Right lobe of liver (tissue), 6 donors: ENCODE measurements at regions not wholly inside any gene's neighbourhood (a gene's known extent, or its start where the extent isn't known, plus 50 kb on each side); places are given as distances from the start of the nearest gene placed in this dataset.

Source experiments
- ATAC-seq, 4 donors: fragments of 200-7000 bp; cut with Tn5 transposase; one replicate each; pipeline ENCODE4 v1.9.1; 2020; ENCODE audit warnings: mild to moderate bottlenecking in 4 of 4, moderate library complexity in 4 of 4
- DNase-seq, 3 donors: peaks; one replicate each; pipeline ENCODE4 v3.0.0-alpha.2; 2020
- H3K27ac ChIP-seq, 3 donors: fragments of 200-600 bp; one replicate each; pipeline ENCODE4 v1.8.0; 2022
- H3K27me3 ChIP-seq, 2 donors: fragments of 200-600 bp; one replicate each; pipeline ENCODE4 v1.8.0; 2022
- H3K36me3 ChIP-seq, 4 donors: fragments of 200-600 bp; sonication (generic) in 1 of 4; one replicate each; pipeline versions ENCODE4 v1.5.1 to v1.8.0; 2017 to 2022; ENCODE audit warnings: control low read depth in 1 of 4
- H3K4me1 ChIP-seq, 4 donors: fragments of 200-600 bp; sonication (generic) in 1 of 4; one replicate each; pipeline versions ENCODE4 v1.5.1 to v1.8.0; 2017 to 2022; ENCODE audit warnings: control low read depth in 1 of 4
- H3K4me3 ChIP-seq, 3 donors: fragments of 200-600 bp; one replicate each; pipeline ENCODE4 v1.8.0; 2022
- H3K9me3 ChIP-seq, 4 donors: fragments of 200-600 bp; sonication (generic) in 1 of 4; one replicate each; pipeline versions ENCODE4 v1.5.1 to v1.8.0; 2017 to 2022; ENCODE audit warnings: control low read depth in 1 of 4
- POLR2A ChIP-seq: fragments of 450-650 bp; IDR thresholded peaks from one replicate; pipeline ENCODE4 v1.6.1; 2017; ENCODE audit warnings: antibody characterized with exemption, mild to moderate bottlenecking
- WGBS: methylation state at CpG from one replicate; pipeline ENCODE4 v1.1.6; 2018; ENCODE audit warnings: low coverage, low lambda C conversion rate; ENCODE audit not compliant: insufficient coverage; ENCODE audit errors: missing lambda C conversion rate; 5-methylcytosine and 5-hydroxymethylcytosine counted together
- intact Hi-C, 2 donors: fragments of 100-400 bp; cut with DNase I; formaldehyde crosslinking; loops; one replicate each; pipeline versions ENCODE4 v1.11.2 to v1.14.1; 2022
- TF ChIP-seq, protein P1 (sequence below), 4 donors: fragments of 200-600 bp in 3 of 4; fragments of 450-650 bp in 1 of 4; IDR thresholded peaks; one replicate each; pipeline versions ENCODE4 v1.5.1 to v1.8.0; 2016 to 2022; ENCODE audit warnings: antibody characterized with exemption in 4 of 4, mild to moderate bottlenecking in 2 of 4
- donor health status: DM: no; HTN: yes; CAD: no.
- donor health status: DM: no; HTN: no; CAD: no.
- donor health status: DM: no; HTN: no; CAD: no.
- donor health status: DM: no; HTN: yes; CAD: no.
- donor health status: DM: no; HTN: yes; CAD: no.

DNA sequence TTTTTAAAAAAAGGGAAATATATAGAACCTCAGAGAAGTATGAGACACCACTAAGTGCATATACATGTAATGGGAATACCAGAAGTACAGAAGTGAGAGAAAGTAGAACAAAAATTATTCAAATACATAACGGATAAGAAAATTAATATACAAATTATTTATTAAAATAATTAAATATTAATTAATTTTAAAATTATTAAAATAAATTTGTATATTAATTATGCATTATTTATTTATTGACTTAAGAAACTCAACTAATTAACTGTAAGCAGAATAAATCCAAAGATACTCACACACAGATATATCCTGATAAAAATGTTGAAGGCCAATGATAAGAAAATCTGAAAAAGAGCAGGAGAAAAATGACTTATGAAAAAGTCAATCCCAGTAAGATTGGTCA, 1333.5 kb upstream of the CELF2 start:
- 33% methylated on average over 1 of the region's 1 CpG for WGBS
- intact Hi-C loops: no loop called here
- no peak for ATAC-seq

DNA sequence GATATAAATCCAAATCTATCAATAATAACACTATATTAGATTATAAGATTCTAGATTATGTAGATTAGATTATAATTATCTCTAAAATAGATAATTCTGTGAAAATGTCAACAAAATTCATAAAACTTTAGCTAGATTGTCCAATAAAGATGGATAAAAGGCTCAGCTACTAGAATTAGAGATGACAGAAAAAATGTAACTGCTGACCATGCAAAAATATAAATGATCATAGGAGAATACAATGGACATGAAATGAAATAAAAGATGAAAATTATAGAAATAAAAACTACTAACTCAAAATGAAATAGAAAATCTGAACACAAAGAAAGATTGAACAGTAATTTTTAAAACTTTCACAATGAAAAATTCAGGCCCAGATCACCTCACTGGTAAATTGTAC, 1332.1 kb upstream of the CELF2 start:
- ATAC-seq: no peak
- no peaks in the 10 kb centered on the region for H3K9me3 ChIP-seq
- DNase-seq: no peak
- no peaks in the 10 kb centered on the region for H3K36me3 ChIP-seq
- H3K4me3 ChIP-seq: no peak overlapping the region
- TF ChIP-seq POLR2A: no peak
- TF ChIP-seq, protein P1, sequence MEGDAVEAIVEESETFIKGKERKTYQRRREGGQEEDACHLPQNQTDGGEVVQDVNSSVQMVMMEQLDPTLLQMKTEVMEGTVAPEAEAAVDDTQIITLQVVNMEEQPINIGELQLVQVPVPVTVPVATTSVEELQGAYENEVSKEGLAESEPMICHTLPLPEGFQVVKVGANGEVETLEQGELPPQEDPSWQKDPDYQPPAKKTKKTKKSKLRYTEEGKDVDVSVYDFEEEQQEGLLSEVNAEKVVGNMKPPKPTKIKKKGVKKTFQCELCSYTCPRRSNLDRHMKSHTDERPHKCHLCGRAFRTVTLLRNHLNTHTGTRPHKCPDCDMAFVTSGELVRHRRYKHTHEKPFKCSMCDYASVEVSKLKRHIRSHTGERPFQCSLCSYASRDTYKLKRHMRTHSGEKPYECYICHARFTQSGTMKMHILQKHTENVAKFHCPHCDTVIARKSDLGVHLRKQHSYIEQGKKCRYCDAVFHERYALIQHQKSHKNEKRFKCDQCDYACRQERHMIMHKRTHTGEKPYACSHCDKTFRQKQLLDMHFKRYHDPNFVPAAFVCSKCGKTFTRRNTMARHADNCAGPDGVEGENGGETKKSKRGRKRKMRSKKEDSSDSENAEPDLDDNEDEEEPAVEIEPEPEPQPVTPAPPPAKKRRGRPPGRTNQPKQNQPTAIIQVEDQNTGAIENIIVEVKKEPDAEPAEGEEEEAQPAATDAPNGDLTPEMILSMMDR (IDR thresholded peaks at IDR 0.05): no peak
- intact Hi-C loops: no loop called here
- H3K4me1 ChIP-seq: no peaks in the 10 kb centered on the region
- H3K27ac ChIP-seq: no peak overlapping the region
- H3K27me3 ChIP-seq: no peaks in the 10 kb centered on the region

More for the DNA sequence above, 1333.5 kb upstream of the CELF2 start:
- TF ChIP-seq POLR2A: no peak
- Histone ChIP-seq H3K27ac (no peak overlapping the region), H3K27me3 (no peaks in the 10 kb centered on the region), H3K36me3 (no peaks in the 10 kb centered on the region), H3K9me3 (no peaks in the 10 kb centered on the region), H3K4me1 (no peaks in the 10 kb centered on the region), H3K4me3 (no peak overlapping the region)
- DNase-seq: no peak

DNA sequence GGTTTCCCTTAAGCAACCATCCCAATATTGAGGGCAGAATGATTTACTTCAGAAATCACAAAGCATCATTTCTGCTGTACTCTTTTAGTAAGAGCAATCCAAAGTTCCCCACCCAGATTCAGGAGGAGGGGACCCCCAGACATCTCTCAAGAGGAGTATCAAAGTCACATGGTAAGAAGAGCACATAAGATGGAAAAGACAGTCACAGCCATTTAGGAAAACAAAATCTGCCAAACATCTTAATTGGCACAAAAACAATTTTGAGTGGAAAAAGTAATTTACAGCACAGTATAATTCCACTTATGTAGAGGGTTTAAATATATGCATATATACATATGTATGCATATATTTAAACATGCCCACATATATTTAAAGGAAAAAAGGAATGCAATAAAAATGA, 1329.0 kb upstream of the CELF2 start:
- no peak for TF ChIP-seq POLR2A
- TF ChIP-seq, protein P1 (IDR thresholded peaks at IDR 0.05): no peak
- no peak for ATAC-seq
- DNase-seq: no peak
- no peak overlapping the region for H3K27ac ChIP-seq
- no peaks in the 10 kb centered on the region for H3K36me3 ChIP-seq
- H3K9me3 ChIP-seq: no peaks in the 10 kb centered on the region
- no peak overlapping the region for H3K4me3 ChIP-seq
- H3K4me1 ChIP-seq: no peaks in the 10 kb centered on the region
- H3K27me3 ChIP-seq: no peaks in the 10 kb centered on the region
- intact Hi-C loops: no loop called here

DNA sequence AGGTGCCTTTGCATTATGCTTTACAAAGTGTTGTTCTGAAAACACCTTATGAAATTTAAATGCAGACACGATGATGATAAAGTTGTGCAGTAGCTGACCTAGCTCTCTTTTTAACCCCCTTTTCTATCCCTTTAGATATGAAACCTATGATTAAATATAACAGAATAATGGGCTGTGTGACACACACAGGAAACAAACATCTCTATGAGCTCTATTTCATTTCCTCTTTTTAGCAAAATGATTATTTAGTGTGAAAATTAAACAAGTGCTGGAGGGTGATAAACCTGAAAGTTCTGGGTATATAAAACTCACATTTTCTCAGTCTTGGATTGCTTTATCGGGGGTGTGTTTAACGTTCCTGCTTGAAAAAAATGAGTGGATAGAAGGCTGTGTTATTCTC, 1310.5 kb upstream of the CELF2 start:
- ATAC-seq: no peak
- intact Hi-C loops: no loop called here
- H3K9me3 ChIP-seq: no peaks in the 10 kb centered on the region
- no peak overlapping the region for H3K4me3 ChIP-seq
- H3K4me1 ChIP-seq: no peaks in the 10 kb centered on the region
- DNase-seq: no peak
- 30% methylated on average over 3 of the region's 3 CpGs for WGBS
- no peaks in the 10 kb centered on the region for H3K36me3 ChIP-seq
- H3K27me3 ChIP-seq: no peaks in the 10 kb centered on the region
- TF ChIP-seq POLR2A: no peak
- TF ChIP-seq, protein P1 (IDR thresholded peaks at IDR 0.05): no peak
- H3K27ac ChIP-seq: no peak overlapping the region

DNA sequence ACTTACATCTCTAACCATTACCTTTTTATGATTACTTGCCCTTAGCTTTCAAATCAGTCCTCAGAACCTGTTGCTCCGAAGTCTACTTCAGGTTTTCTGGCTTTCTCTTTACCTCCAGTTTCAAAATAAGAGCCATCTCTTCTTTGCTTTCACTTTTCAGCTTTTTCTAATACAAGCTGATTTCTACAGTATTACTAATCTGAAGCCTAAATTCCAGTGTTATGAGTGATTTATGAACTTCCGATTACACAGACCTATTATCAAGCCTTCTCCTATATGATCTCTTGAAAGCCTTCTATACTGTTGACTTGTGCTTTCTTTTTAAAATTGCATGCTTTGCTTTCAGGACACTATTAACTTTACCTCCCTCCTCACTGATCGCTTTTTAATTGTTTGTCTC, 1307.8 kb upstream of the CELF2 start:
- Histone ChIP-seq H3K4me3 (no peak overlapping the region), H3K4me1 (no peaks in the 10 kb centered on the region), H3K9me3 (no peaks in the 10 kb centered on the region), H3K36me3 (no peaks in the 10 kb centered on the region), H3K27ac (no peak overlapping the region), H3K27me3 (no peaks in the 10 kb centered on the region)
- intact Hi-C loops: no loop called here
- TF ChIP-seq POLR2A: no peak
- TF ChIP-seq, protein P1 (IDR thresholded peaks at IDR 0.05): no peak
- no peak for DNase-seq
- ATAC-seq: no peak
- WGBS: 46% methylated on average over 3 of the region's 3 CpGs
